HepG2 (cell line): ENCODE measurements at regions not wholly inside any gene's neighbourhood (a gene's known extent, or its start where the extent isn't known, plus 50 kb on each side); places are given as distances from the start of the nearest gene placed in this dataset.

Source experiments
- ARID3A ChIP-seq: IDR thresholded peaks from 2 replicates; pipeline ENCODE4 v1.6.1; 2012; ENCODE audit warnings: low read depth, low read length, improper control_type of control experiment
- ARID5B ChIP-seq: IDR thresholded peaks from 2 replicates; pipeline ENCODE4 v1.4.0; 2020; ENCODE audit warnings: mild to moderate bottlenecking, missing genetic modification reagents
- GZF1 ChIP-seq: sonication (generic); formaldehyde crosslinking; IDR thresholded peaks from 2 replicates; pipeline ENCODE4 v1.5.1; 2020; ENCODE audit warnings: mild to moderate bottlenecking, missing genetic modification reagents
- HDAC2 ChIP-seq: sonication (generic); formaldehyde crosslinking; IDR thresholded peaks from 2 replicates; pipeline ENCODE4 v1.4.0; 2020; ENCODE audit warnings: missing genetic modification reagents
- HNF4A ChIP-seq: sonication (generic); formaldehyde crosslinking; IDR thresholded peaks from 2 replicates; pipeline ENCODE4 v1.4.0; 2020; ENCODE audit warnings: missing genetic modification reagents
- NCOA5 ChIP-seq: sonication (generic); formaldehyde crosslinking; IDR thresholded peaks from 2 replicates; pipeline ENCODE4 v1.4.0; 2020; ENCODE audit warnings: missing genetic modification reagents
- NFIC ChIP-seq: IDR thresholded peaks from 2 replicates; pipeline ENCODE4 v1.6.1; 2012; ENCODE audit warnings: mild to moderate bottlenecking, low read length, inconsistent platforms
- NR2F6 ChIP-seq, 2 experiments: IDR thresholded peaks; 2 replicates each; pipeline ENCODE4 v1.6.1; 2016; ENCODE audit warnings: antibody characterized with exemption in 1 of 2, mild to moderate bottlenecking in 1 of 2
- PAXIP1 ChIP-seq: sonication (generic); formaldehyde crosslinking; conservative IDR thresholded peaks from 2 replicates; pipeline ENCODE4 v1.4.0; 2020; ENCODE audit warnings: mild to moderate bottlenecking, missing genetic modification reagents, moderate library complexity
- RFXAP ChIP-seq: sonication (generic); formaldehyde crosslinking; IDR thresholded peaks from 2 replicates; pipeline ENCODE4 v1.4.0; 2020; ENCODE audit warnings: missing genetic modification reagents, borderline replicate concordance
- ZBTB37 ChIP-seq: sonication (generic); formaldehyde crosslinking; IDR thresholded peaks from 2 replicates; pipeline ENCODE4 v1.4.0; 2020; ENCODE audit warnings: mild to moderate bottlenecking, missing genetic modification reagents
- ZBTB49 ChIP-seq: sonication (generic); formaldehyde crosslinking; IDR thresholded peaks from 2 replicates; pipeline ENCODE4 v1.4.0; 2020; ENCODE audit warnings: missing genetic modification reagents, borderline replicate concordance
- ZFAT ChIP-seq: sonication (generic); formaldehyde crosslinking; conservative IDR thresholded peaks from 2 replicates; pipeline ENCODE4 v1.8.1; 2023; ENCODE audit warnings: missing genetic modification reagents, inconsistent platforms
- ZNF230 ChIP-seq: sonication (generic); formaldehyde crosslinking; IDR thresholded peaks from 2 replicates; pipeline ENCODE4 v1.4.0; 2020; ENCODE audit warnings: mild to moderate bottlenecking, missing genetic modification reagents
- ZNF784 ChIP-seq: sonication (generic); formaldehyde crosslinking; IDR thresholded peaks from 2 replicates; pipeline ENCODE4 v1.5.1; 2020; ENCODE audit warnings: missing genetic modification reagents, mild to moderate bottlenecking, borderline replicate concordance

- TF ChIP-seq ZBTB49 (CRISPR knock-in tag) = no peak
- TF ChIP-seq RFXAP (CRISPR knock-in tag) = no peak
- no peak for TF ChIP-seq ZNF230 (CRISPR knock-in tag)
- TF ChIP-seq ZFAT (CRISPR knock-in tag) = no peak
- no peak; the same call in 1 of the 2 replicates for TF ChIP-seq NFIC
- TF ChIP-seq ARID5B = peak; percentile 72
- TF ChIP-seq HDAC2 (CRISPR knock-in tag) = 0 out of 2 replicates have a peak, but pooled peaks have one; percentile 24
- TF ChIP-seq ZBTB37 = no peak
- TF ChIP-seq ARID3A = peak; percentile 86
- TF ChIP-seq NCOA5 = no peak
- peak; percentile 40; the same call in 1 of the 2 replicates for TF ChIP-seq HNF4A
- peak; percentile 41; the same call in 1 of the 2 replicates for TF ChIP-seq NR2F6 (IDR thresholded peaks at IDR 0.05)
- TF ChIP-seq NR2F6 (CRISPR knock-in tag; IDR thresholded peaks at IDR 0.05) = no peak
- peak; percentile 87 for TF ChIP-seq PAXIP1 (CRISPR knock-in tag)
- no peak for TF ChIP-seq GZF1 (CRISPR knock-in tag)
- no peak for TF ChIP-seq ZNF784
Measured at GRCh38 chr1:178023181-178023618, 53.3 kb upstream of the SEC16B start (continued).
